Progenitor cell of endocrine pancreas (in vitro differentiated cells): ENCODE measurements at regions not wholly inside any gene's neighbourhood (a gene's known extent, or its start where the extent isn't known, plus 50 kb on each side); places are given as distances from the start of the nearest gene placed in this dataset.
"Not testable (repeated sequence)": the region's sequence is repeated elsewhere in the genome, so short reads cannot be mapped to it uniquely, and the experiment has no call there.

ENCODE experiments used
- DNase-seq: peaks from one replicate; pipeline ENCODE4 v3.0.0; 2021; ENCODE audit warnings: low spot score; ENCODE audit not compliant: unreplicated experiment
- H3K27ac Mint-ChIP-seq: 2 replicates; pipeline ENCODE4 v1.8.0; 2021; ENCODE audit warnings: mild to moderate bottlenecking, moderate library complexity, mixed read lengths
- H3K27me3 Mint-ChIP-seq: 2 replicates; pipeline ENCODE4 v1.8.0; 2021; ENCODE audit warnings: mixed read lengths
- H3K36me3 Mint-ChIP-seq: 2 replicates; pipeline ENCODE4 v1.8.0; 2022; ENCODE audit warnings: mixed read lengths; ENCODE audit not compliant: insufficient read depth
- H3K4me1 Mint-ChIP-seq: 2 replicates; pipeline ENCODE4 v1.8.0; 2021; ENCODE audit warnings: low read depth, mixed read lengths
- H3K4me3 Mint-ChIP-seq: 2 replicates; pipeline ENCODE4 v1.8.0; 2021; ENCODE audit warnings: low read depth, mild to moderate bottlenecking, moderate library complexity, mixed read lengths
- H3K9me3 Mint-ChIP-seq: 2 replicates; pipeline ENCODE4 v1.8.0; 2021; ENCODE audit warnings: low read depth, mixed read lengths
- CTCF ChIP-seq: fragments of 200-600 bp; sonication (generic); IDR thresholded peaks from one replicate; pipeline ENCODE4 v1.5.0; 2021; ENCODE audit warnings: antibody characterized with exemption, mild to moderate bottlenecking; ENCODE audit not compliant: unreplicated experiment

GRCh38 chr6:137571854-137572253 lies 77.7 kb upstream of the OLIG3 start:
- Mint-ChIP-seq H3K36me3 (no peaks in the 10 kb centered on the region), H3K27ac (no peak overlapping the region), H3K4me3 (no peak overlapping the region), H3K9me3 (no peaks in the 10 kb centered on the region), H3K27me3 (peaks cover 14% of the 10 kb centered on the region), H3K4me1 (peaks cover 19% of the 10 kb centered on the region)
- TF ChIP-seq CTCF: peak; percentile 68
- DNase-seq: no peak

- no peak overlapping the region for H3K27ac Mint-ChIP-seq
- TF ChIP-seq CTCF: no peak
- H3K27me3 Mint-ChIP-seq: peaks cover 14% of the 10 kb centered on the region
- H3K36me3 Mint-ChIP-seq: no peaks in the 10 kb centered on the region
- peaks cover 10% of the 10 kb centered on the region for H3K4me1 Mint-ChIP-seq
- no peak for DNase-seq
- H3K9me3 Mint-ChIP-seq: no peaks in the 10 kb centered on the region
- H3K4me3 Mint-ChIP-seq: no peak overlapping the region
Observed at GRCh38 chr6:137573739-137574138, 79.5 kb upstream of the OLIG3 start.

DNA sequence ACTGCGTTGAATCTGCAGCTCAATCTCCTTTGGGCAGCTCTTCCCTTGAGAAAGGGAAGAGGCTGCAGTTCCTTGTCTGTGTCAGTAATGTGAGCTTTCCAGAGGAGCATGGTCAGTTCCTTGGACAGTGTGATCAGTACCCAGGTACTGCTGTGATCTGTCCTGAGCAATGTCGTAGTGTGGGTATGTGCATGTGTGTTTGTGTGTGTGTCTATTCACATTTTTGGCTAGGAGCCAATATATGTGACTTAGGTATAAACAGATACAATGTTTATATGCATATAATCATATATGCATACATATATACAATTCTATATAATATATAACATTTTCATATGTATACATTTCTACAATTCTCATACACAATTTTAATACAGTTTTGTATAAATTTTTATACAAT lies 85.4 kb upstream of the OLIG3 start:
- no peak for DNase-seq
- Mint-ChIP-seq H3K9me3 (no peaks in the 10 kb centered on the region), H3K4me1 (no peaks in the 10 kb centered on the region), H3K4me3 (no peak overlapping the region), H3K27me3 (no peaks in the 10 kb centered on the region), H3K27ac (no peak overlapping the region), H3K36me3 (no peaks in the 10 kb centered on the region)
- no peak for TF ChIP-seq CTCF

GRCh38 chr6:137581019-137581707 lies 87.0 kb upstream of the OLIG3 start:
- TF ChIP-seq CTCF: no peak

GRCh38 chr6:137583519-137583918 lies 89.3 kb upstream of the OLIG3 start:
- H3K4me1 Mint-ChIP-seq, H3K4me3 Mint-ChIP-seq, H3K27ac Mint-ChIP-seq, DNase-seq, H3K36me3 Mint-ChIP-seq, H3K27me3 Mint-ChIP-seq, H3K9me3 Mint-ChIP-seq: not testable (repeated sequence)

More at GRCh38 chr6:137581019-137581707, 87.0 kb upstream of the OLIG3 start:
- H3K27ac Mint-ChIP-seq: no peak overlapping the region
- H3K9me3 Mint-ChIP-seq: no peaks in the 10 kb centered on the region
- DNase-seq: no peak
- H3K27me3 Mint-ChIP-seq: no peaks in the 10 kb centered on the region
- no peaks in the 10 kb centered on the region for H3K4me1 Mint-ChIP-seq
- H3K4me3 Mint-ChIP-seq: no peak overlapping the region
- no peaks in the 10 kb centered on the region for H3K36me3 Mint-ChIP-seq

DNA sequence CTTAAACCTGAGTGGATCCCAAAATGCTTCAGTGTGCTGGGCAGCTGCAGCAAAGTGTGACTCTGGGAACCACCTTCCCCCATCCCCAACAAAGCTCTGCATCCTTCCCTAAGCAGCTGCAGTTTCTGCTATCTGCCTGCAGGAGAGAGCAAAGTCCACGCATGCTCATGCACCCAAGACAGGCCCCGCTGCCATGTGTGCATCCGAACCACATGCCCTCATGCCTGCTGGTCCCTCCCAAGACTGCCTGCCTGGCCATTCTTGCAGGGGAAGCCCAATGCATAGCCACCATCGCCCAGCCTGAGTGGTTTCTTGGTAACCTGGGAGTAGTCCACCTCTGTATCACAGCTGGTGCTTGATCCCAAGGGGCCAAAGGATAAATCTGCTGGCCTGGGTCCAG lies 94.3 kb upstream of the OLIG3 start:
- DNase-seq: no peak
- Mint-ChIP-seq H3K4me3 (no peak overlapping the region), H3K27me3 (no peaks in the 10 kb centered on the region), H3K4me1 (no peaks in the 10 kb centered on the region), H3K36me3 (peaks cover 1% of the 10 kb centered on the region), H3K9me3 (peaks cover 10% of the 10 kb centered on the region), H3K27ac (no peak overlapping the region)
- no peak for TF ChIP-seq CTCF
